ENCODE measurements at regions not wholly inside any gene's neighbourhood (a gene's known extent, or its start where the extent isn't known, plus 50 kb on each side); places are given as distances from the start of the nearest gene placed in this dataset.

DNA sequence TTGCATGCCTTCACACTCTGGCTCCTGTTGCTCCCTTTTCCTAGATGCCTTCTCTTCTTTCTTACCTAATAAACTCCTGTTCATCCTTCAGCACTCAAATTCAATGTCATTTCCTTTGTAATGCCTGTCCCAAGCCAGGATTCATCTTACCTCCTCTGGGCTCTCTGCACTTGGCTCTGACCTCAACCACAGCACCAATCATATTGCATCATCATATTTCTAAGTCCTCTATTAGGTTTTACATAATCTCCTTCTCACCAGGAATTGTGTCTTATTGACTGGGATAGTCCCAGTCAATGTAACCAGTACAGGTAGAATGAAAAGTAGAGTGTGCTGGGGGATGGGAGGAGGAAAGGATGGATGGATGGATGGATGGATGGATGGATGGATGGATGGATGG is 187.1 kb downstream of the NRP2 start:
- no peak for TF ChIP-seq CTCF (IDR thresholded peaks at IDR 0.05; ENCODE audit: extremely low read depth, low read depth, low read length)

DNA sequence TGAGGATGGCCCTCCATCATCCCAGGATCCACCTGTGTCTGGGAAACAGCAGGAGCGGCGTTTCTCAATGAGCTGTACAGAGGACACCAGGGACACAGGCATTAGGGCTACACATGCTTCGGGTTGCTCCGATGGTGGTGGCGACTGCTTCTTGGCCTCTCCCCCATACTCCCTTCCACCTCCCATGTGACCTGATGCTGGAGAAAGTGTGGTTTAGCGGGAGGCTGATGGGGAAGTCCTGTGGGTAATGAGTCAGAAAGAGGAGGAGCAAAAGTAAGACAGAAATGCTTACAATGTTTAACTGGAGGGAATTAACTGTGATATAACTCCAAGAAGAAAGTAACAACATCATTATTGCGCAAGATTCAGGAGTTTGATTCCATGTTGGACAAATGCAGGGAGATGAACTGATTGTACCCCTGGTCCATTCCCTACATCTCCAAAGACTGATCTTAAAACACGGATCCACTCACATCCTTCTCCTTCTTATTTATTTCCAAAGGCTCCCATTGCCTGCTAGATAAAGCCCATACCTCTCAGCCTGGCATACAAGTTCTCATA is 186.6 kb downstream of the NRP2 start:
- no peaks in the 10 kb centered on the region for H3K79me2 ChIP-seq (ENCODE audit: insufficient read depth, low read length)
- H3K9me3 ChIP-seq (ENCODE audit: low read depth, low read length): no peaks in the 10 kb centered on the region
- H3K27ac ChIP-seq (ENCODE audit: low read depth, low read length): no peak overlapping the region
- H3K4me2 ChIP-seq (ENCODE audit: insufficient read depth, low read length): no peak overlapping the region
- no peaks in the 10 kb centered on the region for H4K20me1 ChIP-seq (ENCODE audit: insufficient read depth, low read length)
- no peak overlapping the region for H3K4me3 ChIP-seq (ENCODE audit: insufficient read depth, low read length)
- peaks cover 9% of the 10 kb centered on the region for H3K4me1 ChIP-seq (ENCODE audit: insufficient read depth, low read length)
- DNase-seq (ENCODE audit: insufficient read length, low spot score, missing footprints): peak; percentile 83
- H3K36me3 ChIP-seq (ENCODE audit: insufficient read depth, low read length): no peaks in the 10 kb centered on the region
- H2AFZ ChIP-seq (ENCODE audit: low read length): no peak overlapping the region
- H3K27me3 ChIP-seq (ENCODE audit: insufficient read depth, low read length): peaks cover 2% of the 10 kb centered on the region
- TF ChIP-seq CTCF (IDR thresholded peaks at IDR 0.05; ENCODE audit: extremely low read depth, low read depth, low read length): no peak

More for the DNA sequence above, 187.1 kb downstream of the NRP2 start:
- H3K27me3 ChIP-seq (ENCODE audit: insufficient read depth, low read length): peaks cover 2% of the 10 kb centered on the region
- H4K20me1 ChIP-seq (ENCODE audit: insufficient read depth, low read length): no peaks in the 10 kb centered on the region
- no peaks in the 10 kb centered on the region for H3K79me2 ChIP-seq (ENCODE audit: insufficient read depth, low read length)
- H3K36me3 ChIP-seq (ENCODE audit: insufficient read depth, low read length): no peaks in the 10 kb centered on the region
- no peak overlapping the region for H3K27ac ChIP-seq (ENCODE audit: low read depth, low read length)
- H2AFZ ChIP-seq (ENCODE audit: low read length): no peak overlapping the region
- no peak overlapping the region for H3K4me3 ChIP-seq (ENCODE audit: insufficient read depth, low read length)
- H3K4me1 ChIP-seq (ENCODE audit: insufficient read depth, low read length): peaks cover 9% of the 10 kb centered on the region
- H3K9me3 ChIP-seq (ENCODE audit: low read depth, low read length): no peaks in the 10 kb centered on the region
- no peak for DNase-seq (ENCODE audit: insufficient read length, low spot score, missing footprints)
- H3K4me2 ChIP-seq (ENCODE audit: insufficient read depth, low read length): no peak overlapping the region

DNA sequence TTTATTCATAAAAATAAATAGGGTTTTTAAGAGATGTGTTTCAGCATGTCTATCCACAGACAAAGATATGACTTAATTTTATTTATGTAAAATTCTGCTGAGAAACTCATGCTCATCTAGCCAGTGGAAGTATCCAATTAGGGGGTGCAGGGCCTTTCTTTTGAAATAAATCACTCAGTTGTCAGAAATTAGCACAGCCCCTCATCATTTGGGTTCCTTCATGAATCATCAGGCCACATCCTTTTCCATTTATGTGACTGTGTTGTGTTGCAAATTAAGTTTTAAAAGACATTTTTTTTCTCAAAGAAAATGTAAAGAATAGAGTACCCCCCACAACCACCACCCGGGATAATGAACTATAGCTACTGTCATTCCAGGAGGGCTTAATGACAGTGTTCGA is 185.8 kb downstream of the NRP2 start:
- no peaks in the 10 kb centered on the region for H3K79me2 ChIP-seq (ENCODE audit: insufficient read depth, low read length)
- H2AFZ ChIP-seq (ENCODE audit: low read length): no peak overlapping the region
- H3K27ac ChIP-seq (ENCODE audit: low read depth, low read length): no peak overlapping the region
- H3K27me3 ChIP-seq (ENCODE audit: insufficient read depth, low read length): peaks cover 2% of the 10 kb centered on the region
- H3K9me3 ChIP-seq (ENCODE audit: low read depth, low read length): no peaks in the 10 kb centered on the region
- peaks cover 9% of the 10 kb centered on the region for H3K4me1 ChIP-seq (ENCODE audit: insufficient read depth, low read length)
- H3K36me3 ChIP-seq (ENCODE audit: insufficient read depth, low read length): no peaks in the 10 kb centered on the region
- H3K4me2 ChIP-seq (ENCODE audit: insufficient read depth, low read length): no peak overlapping the region
- no peak for DNase-seq (ENCODE audit: insufficient read length, low spot score, missing footprints)
- no peak overlapping the region for H3K4me3 ChIP-seq (ENCODE audit: insufficient read depth, low read length)
- no peaks in the 10 kb centered on the region for H4K20me1 ChIP-seq (ENCODE audit: insufficient read depth, low read length)
- no peak for TF ChIP-seq CTCF (IDR thresholded peaks at IDR 0.05; ENCODE audit: extremely low read depth, low read depth, low read length)

- Histone ChIP-seq H3K79me2 (ENCODE audit: insufficient read depth, low read length) (no peaks in the 10 kb centered on the region), H2AFZ (ENCODE audit: low read length) (no peak overlapping the region), H4K20me1 (ENCODE audit: insufficient read depth, low read length) (no peaks in the 10 kb centered on the region), H3K36me3 (ENCODE audit: insufficient read depth, low read length) (no peaks in the 10 kb centered on the region), H3K4me3 (ENCODE audit: insufficient read depth, low read length) (no peak overlapping the region), H3K9me3 (ENCODE audit: low read depth, low read length) (no peaks in the 10 kb centered on the region), H3K27ac (ENCODE audit: low read depth, low read length) (no peak overlapping the region), H3K4me1 (ENCODE audit: insufficient read depth, low read length) (peaks cover 9% of the 10 kb centered on the region), H3K27me3 (ENCODE audit: insufficient read depth, low read length) (peaks cover 2% of the 10 kb centered on the region), H3K4me2 (ENCODE audit: insufficient read depth, low read length) (no peak overlapping the region)
- DNase-seq (ENCODE audit: insufficient read length, low spot score, missing footprints): no peak
- no peak for TF ChIP-seq CTCF (IDR thresholded peaks at IDR 0.05; ENCODE audit: extremely low read depth, low read depth, low read length)
Observed at GRCh38 chr2:205867371-205867770, 185.1 kb downstream of the NRP2 start.

All from osteoblast (primary cell).